Fibroblast of skin of left quadriceps (primary cell): ENCODE measurements at regions not wholly inside any gene's neighbourhood (a gene's known extent, or its start where the extent isn't known, plus 50 kb on each side); places are given as distances from the start of the nearest gene placed in this dataset.
"Not testable (repeated sequence)": the region's sequence is repeated elsewhere in the genome, so short reads cannot be mapped to it uniquely, and the experiment has no call there.

Experiments used
- DNase-seq, 2 experiments: peaks; one replicate each; pipeline ENCODE4 v3.0.0-alpha.2; 2013; ENCODE audit warnings: low read depth in 2 of 2

DNA sequence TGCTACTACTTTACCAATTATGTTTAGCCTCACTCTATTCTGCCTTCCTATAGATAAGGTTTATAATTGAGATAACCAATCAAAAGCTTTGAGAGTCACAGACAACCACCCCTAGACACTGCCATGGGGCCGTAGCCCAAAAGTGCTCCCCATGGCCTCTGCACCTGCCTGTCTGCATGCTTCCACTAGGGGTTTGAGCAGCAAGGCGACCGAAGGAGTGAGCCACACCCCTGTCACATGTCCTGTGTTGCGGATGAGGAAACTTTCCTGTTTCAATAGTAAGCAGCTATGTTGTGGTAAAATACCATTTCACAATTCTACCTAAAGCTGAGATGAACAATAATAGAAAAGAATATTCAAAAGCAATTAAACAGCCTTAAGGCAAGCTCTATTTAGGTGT is 856.0 kb upstream of the FRG1 start:
- DNase-seq: no peak

DNA sequence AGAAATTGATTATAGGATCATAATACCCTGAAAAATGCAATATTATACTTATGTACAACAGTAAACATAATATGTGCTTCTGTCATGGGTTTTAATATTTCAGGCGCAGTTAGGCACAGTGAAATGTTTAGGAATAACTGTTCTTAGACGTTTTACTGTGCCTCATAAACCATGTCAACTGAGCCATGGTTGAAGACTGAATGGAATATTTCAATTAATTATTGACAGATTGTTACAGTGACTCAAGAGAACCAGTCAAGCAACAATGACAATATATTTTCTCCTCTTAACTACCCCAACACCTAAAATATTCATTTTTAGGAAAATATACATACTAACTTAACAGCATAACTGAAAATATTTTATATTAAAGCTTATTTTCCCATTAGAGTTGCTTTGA is 852.7 kb upstream of the FRG1 start:
- DNase-seq: no peak

DNA sequence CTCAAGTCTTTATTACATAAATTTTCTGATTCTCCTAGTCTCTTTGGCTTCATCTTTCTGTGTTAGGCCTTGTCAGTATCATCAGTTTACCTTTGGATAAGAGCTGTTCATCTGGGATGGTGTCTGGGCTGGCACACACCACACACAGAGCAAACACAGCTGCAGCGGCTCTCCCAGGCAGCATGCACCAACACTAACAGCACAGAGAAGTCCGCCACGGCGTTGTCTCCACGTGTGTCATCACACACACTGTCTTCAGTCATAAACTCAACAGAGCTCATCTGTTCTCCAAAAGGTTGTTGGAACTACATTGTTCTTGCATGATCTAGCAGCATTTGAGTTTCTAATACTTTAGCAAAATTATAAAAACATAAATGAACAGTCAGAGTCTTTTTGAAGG is 851.9 kb upstream of the FRG1 start:
- no peak for DNase-seq

DNA sequence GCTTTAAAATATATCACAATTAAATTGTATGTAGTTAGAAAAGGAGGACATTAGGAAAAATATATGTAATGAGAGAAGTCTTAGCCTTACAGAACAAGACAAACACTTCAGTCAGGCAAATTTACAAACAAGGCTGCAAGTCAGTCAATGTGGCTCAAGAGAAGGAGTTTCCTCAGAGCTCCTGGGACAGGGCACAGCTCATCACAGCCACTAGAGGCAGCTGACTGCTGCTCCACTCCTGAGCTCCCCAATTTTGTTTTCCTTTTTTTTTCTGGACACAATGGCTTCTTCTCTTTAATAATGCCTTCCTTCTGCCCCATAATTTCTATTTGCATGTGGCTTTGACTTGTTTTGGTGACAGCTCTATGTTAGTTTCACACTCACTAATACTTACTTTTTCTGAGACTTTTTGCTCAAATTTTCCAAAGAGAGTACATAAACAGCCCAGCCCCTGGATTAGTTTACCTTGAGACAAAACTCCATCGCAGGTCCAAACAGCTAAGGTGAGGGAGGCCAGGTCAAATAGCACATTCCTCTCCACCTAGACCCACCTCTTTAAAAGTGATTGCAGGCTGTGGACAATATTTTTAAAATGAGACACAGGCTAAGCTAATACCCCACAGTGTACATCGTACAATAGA is 850.4 kb upstream of the FRG1 start:
- DNase-seq: no peak

DNA sequence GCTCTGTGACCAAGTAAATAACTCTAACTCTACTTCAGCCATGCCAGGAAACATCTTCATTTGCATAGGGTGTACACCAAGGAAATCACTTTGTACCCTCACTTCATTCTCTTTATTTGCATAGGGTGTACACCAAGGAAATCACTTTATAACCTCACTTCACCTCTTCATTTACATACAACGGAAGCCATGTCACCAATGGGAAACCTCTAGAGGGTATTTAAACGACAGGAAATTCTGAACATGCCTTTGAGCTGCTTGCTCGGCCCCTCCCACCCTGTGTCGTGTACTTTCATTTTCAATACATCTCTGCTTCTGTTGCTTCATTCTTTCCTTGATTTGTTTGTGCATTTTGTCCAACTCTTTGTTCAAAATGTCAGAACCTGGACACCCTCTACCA is 848.1 kb upstream of the FRG1 start:
- DNase-seq: no peak

- DNase-seq: no peak
Measured at GRCh38 chr4:189096108-189096507, 844.6 kb upstream of the FRG1 start.

DNA sequence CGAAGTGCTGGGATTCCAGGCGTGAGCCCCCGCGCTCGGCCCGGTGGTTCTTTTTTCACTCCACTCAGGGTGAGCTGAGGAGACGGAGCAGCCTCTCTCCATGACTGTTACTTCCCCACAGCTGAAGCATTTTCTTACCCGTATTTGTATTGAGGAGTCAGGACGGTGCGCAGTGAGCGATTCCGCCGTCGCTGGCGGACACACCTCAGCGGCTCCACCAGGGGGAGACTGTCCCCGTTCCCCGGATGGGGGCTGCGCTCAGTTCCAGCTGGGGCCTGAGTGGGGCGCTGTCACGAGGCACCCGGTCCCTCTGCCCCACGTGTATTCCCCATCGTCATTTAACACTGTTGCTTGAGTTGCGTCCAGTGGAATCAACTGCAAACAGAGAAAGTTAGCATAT is 844.0 kb upstream of the FRG1 start:
- DNase-seq: no peak

DNA sequence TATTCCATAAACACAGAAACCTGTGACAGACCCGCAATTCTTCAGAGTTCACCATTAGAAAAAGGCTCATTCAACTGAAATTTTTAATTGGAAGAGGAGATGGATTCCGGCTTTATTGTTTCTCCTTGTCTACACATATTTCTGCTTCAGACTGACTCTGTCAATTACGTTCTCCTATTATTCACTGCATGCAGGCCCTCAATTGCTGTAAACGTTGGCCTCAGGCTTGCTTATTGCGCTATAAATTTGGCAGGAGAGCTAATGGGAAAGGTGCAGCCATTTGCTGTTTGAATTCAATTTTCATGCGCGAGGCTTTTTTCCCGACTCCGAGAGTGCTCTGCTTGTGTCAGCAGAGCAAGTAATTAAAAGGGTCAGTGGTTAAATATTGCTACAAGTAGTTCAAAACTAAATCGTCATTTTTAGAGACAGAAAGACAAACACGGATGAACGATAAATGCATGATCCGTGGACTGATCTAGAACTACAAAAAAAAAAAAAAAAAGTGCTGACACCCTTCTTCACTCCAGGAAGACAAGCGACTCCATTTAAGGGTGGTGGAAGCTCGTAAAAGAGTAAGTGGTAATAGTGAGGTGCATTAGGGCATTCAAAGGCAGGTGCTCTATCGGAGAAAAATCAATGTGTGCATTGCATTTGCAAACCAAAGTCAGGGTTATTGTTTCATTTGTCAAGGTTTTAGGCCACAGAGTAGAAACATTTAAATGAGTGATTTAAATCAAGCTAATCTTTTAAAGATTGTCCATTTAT is 841.6 kb upstream of the FRG1 start:
- no peak for DNase-seq

DNA sequence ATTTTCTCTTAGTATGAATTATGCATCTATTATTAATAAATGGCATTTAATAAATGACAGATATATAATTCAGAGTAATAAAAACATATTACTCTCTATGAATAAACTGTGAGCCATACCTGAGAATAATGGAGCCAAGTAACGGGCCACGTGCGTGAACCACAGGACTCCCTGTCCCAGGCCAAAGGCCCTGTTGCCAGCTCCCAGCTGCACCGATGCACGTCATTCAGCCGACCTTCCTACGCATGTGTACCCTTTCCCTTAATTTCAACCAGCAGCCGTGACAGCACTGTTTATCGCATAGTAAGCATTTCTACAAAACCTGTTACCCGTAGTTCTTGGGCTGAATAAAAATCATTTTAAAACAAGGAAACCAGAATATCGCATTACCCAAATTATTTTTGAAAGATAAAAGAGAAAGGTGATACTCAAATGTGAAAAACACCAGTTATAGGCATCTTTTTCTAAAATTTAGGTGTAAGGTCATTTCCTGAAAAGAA is 827.2 kb upstream of the FRG1 start:
- DNase-seq: no peak

GRCh38 chr4:189117426-189117825 is 823.2 kb upstream of the FRG1 start:
- DNase-seq: no peak

DNA sequence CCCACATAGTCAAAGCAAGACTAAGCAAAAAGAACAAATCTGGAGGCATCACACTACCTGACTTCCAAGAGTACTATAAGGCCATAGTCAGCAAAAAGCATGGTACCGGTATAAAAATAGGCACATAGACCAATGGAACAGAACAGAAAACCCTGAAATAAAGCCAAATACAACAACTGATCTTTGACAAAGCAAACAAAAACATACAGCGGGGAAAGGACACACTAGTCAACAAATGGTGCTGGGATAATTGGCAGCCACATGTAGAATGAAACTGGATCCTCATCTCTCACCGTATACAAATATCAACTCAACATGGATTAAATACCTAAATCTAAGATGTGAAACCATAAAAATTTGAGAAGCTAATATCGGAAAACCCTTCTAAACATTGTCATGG is 819.3 kb upstream of the FRG1 start:
- no peak for DNase-seq

DNA sequence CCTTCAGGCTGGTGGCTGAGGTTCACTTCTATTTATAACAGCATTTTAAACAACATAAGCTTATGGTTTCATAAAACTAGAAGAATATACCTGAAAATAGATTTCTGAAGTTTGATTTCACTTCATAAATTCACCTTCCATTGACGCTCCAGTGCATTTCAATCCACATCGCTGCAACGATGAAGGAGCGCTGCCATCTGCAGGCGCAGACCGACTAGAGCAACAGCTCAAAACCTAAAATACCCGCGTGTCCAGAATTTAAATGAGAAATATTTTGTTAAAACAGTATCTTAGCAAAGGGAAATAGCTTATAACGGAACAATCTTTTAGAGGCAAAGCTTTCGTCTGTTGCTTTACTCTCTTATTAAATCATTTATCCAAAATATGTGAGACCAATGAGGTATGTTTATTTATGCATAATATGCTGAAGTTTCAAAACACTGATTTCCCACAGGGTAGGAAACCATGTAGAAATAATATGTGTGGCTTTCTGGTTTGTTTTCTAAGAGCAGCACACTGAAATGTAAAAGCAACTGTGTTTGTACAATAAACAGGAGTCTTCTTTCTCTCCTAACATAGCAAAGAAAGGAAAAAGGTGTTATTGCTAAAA is 816.4 kb upstream of the FRG1 start:
- DNase-seq: peak; percentile 26 to 27

DNA sequence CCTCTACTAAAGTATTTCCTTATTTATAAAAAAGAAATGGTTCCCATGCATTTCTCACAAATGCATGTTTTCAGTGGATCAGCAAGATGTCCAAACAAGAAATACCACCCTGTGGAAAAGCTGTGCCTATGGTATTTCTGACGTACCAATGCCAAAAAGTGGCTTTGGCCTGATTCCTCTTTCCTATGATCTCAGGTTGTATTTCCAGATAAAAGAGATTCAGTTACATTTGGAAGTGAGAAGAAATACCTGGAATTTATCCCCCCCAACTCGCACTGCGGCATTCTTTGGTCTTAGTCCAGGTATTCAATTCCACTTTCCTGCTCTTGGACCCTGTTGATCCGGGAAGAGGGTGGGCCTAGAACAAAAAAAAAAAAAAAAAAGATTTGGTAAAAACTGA is 815.9 kb upstream of the FRG1 start:
- DNase-seq: no peak

GRCh38 chr4:189126040-189126439 is 814.6 kb upstream of the FRG1 start:
- no peak for DNase-seq

- DNase-seq: no peak
Measured at GRCh38 chr4:189128341-189128740, 812.3 kb upstream of the FRG1 start.

DNA sequence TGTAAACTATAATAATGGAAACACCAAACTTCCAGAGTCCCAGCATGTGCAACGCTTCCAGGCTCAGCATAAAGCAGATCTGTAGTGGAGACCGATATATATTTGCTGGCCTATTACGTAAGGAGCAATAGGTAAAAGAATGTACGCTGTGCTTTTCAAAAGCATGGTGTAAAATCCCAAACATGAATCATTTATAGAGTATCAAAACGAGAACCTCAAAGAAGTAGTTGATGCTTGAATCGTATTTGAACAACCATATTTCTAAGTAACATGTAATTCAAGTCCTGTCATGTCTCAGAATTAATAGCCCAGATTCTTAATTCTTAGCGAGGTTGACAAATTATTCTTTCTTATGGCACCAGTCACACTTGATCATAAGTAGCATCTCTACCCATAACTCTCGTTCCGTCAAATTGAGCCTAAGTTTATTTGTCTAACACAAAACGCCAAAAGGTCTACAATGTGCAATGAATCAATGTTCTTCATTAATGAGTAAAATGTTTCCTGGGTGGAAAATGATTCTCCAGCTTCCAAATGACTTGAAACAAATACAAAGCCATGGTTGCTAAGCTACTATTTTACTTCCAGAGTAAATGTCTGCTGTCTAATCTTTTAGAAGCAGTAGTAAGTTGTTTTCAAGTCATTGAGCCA is 811.5 kb upstream of the FRG1 start:
- DNase-seq: no peak

DNA sequence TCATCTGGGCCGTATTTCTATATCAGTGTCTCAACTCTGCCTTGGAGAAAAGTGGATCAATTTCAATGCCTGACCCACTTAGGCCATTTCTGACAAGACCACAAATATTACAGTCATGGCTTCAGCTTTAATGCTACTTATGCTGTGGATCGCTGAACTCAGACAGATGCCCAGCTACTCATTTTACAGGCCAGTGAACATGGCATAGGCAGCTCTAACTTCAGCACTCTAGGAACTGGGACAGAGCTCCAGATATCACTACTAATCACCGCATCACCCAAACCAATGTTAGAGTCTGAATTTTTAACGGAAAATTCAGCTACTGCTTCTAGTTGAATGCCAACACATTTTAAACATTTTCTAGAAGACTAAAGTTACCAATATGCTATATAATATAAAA is 809.6 kb upstream of the FRG1 start:
- no peak for DNase-seq

GRCh38 chr4:189136462-189136861 is 804.2 kb upstream of the FRG1 start:
- DNase-seq: no peak

DNA sequence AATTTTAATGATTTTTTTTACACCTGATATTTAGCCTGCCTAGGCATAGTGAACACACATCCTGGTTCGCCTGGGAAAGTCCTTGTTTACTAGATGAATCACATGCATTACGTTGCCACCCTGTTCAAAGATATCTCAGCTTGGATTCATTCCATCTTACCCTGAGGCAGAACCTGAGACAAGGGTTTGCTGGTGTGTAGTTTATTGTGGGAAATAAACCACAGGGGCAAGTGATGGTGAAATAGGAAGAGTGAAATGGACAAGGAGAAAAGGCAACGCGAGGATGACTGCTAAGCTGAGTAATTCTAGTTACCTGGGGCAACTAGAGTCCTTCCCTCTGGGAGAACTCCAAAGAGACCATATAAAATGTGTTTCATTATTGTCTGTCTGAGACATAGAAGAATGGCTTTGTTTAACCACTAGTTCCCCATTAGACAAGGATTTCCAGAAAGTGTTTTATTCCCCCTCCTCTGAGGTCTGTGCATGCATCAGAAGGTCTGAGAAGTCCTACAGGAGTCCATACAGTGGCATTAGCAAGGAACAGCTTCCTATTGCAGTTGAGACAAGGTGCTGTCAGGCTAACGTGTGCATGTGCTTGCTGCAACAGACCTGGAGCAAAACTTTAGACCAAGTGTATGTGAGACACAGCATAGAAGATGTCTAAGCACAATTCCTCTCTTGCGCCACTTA is 797.3 kb upstream of the FRG1 start:
- no peak for DNase-seq

- DNase-seq: no peak
Measured at GRCh38 chr4:189147005-189147929, 793.4 kb upstream of the FRG1 start.

DNA sequence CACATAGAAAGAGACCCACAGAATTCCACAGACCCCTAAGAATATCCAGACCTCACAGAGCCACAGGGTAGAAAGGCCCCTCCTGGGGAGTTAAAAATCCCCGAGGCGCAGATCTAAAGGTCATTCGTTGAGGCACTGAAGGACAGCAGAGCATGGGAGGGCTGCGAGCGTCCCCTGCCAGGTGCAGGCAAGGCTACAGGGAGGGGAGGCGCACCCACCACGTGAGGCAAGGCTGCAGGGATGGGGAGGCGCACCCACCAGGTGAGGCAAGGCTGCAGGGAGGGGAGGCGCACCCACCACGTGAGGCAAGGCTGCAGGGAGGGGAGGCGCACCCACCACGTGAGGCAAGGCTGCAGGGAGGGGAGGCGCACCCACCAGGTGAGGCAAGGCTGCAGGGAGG is 785.6 kb upstream of the FRG1 start:
- DNase-seq: not testable (repeated sequence)
